Fibroblast of the aortic adventitia (primary cell): ENCODE measurements at regions not wholly inside any gene's neighbourhood (a gene's known extent, or its start where the extent isn't known, plus 50 kb on each side); places are given as distances from the start of the nearest gene placed in this dataset.

ENCODE experiments used
- DNase-seq: peaks from one replicate; pipeline ENCODE4 v3.0.0-alpha.2; 2010; ENCODE audit warnings: low read depth
- H3K4me3 ChIP-seq: 2 replicates; pipeline ENCODE4 v1.5.1; 2011; ENCODE audit warnings: low read depth, mild to moderate bottlenecking, control low read depth, low read length, moderate library complexity
- TF ChIP-seq, protein P1 (sequence below): IDR thresholded peaks from 2 replicates; pipeline ENCODE4 v1.5.1; 2011; ENCODE audit warnings: mild to moderate bottlenecking, low read length, control low read depth, inconsistent platforms; ENCODE audit not compliant: insufficient read depth

DNA sequence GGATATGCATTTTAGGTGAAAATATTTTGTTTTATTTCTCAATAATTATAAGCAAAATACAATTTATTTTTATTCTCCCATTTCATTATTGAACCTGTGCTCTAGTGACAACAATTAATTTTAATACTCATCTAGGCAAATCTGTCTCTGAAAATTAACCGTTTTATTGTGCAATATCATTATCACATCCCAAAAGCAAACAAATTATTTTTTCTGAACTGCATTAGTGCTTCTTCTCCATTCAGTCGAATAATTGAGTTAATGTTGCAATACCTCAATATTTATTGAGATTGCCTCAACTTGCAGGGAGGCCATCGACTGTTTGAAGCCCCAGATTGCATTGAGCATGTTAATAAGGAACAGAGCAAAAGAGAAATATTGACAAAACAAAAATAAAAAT lies 303.2 kb upstream of the LRFN5 start:
- H3K4me3 ChIP-seq: no peak overlapping the region
- no peak for DNase-seq

DNA sequence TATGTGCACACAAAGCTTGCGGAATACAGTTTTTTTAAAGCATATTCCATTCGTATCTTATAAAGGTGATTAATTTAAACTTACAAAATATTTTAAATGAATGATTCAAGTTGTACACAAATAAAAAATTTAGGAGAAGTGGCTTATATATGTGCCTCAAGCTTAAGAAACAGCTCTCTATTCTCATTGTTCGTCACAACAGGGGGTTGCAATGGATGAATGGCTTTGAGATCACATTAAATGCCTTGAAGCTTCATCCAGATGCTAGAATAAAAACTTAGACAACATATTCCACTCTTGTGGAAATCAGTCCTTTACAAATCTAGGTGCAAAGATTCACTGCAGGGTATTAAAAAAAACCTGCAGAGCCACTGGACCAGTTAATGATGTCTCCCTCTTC lies 303.9 kb upstream of the LRFN5 start:
- H3K4me3 ChIP-seq: no peak overlapping the region
- no peak for DNase-seq
- TF ChIP-seq, protein P1, sequence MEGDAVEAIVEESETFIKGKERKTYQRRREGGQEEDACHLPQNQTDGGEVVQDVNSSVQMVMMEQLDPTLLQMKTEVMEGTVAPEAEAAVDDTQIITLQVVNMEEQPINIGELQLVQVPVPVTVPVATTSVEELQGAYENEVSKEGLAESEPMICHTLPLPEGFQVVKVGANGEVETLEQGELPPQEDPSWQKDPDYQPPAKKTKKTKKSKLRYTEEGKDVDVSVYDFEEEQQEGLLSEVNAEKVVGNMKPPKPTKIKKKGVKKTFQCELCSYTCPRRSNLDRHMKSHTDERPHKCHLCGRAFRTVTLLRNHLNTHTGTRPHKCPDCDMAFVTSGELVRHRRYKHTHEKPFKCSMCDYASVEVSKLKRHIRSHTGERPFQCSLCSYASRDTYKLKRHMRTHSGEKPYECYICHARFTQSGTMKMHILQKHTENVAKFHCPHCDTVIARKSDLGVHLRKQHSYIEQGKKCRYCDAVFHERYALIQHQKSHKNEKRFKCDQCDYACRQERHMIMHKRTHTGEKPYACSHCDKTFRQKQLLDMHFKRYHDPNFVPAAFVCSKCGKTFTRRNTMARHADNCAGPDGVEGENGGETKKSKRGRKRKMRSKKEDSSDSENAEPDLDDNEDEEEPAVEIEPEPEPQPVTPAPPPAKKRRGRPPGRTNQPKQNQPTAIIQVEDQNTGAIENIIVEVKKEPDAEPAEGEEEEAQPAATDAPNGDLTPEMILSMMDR: no peak

More for the DNA sequence above, 303.2 kb upstream of the LRFN5 start:
- TF ChIP-seq, protein P1: no peak

DNA sequence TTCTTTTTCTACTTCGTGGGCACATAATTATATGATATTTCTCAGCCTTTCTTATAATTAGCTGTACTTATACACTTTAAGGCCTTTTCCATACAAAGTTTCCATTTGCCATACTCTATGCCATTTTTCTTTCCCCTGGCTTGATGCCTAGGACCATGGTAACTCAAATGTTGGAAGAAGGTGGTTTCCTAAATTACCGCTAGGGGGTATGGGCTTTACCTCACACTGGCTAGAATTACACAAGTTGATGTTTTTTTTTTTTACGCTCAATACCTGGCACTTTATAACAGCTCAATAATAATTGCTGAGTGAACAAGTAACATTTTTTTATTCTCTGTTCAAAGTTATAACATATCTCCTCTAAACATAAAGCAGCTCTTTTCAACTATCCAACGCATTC lies 306.8 kb upstream of the LRFN5 start:
- TF ChIP-seq, protein P1: no peak
- no peak for DNase-seq
- H3K4me3 ChIP-seq: no peak overlapping the region

DNA sequence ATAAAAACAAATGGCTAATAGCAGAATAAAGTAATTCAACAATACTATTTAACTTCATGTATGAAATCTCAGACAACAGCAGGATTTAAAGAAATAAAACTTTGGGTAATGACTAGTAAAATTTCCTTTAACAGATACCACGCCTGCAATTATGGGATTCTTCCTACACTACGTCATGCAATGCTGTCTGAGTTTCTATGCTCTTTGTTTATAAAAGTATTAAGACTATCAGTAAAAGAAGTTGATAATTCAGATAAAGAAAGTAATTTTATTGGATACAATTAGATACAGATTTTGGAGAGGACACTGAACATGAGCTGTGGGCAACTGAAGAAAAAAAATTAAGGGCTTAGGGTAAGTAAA lies 308.4 kb upstream of the LRFN5 start:
- DNase-seq: peak; percentile 0
- no peak overlapping the region for H3K4me3 ChIP-seq
- TF ChIP-seq, protein P1: no peak

DNA sequence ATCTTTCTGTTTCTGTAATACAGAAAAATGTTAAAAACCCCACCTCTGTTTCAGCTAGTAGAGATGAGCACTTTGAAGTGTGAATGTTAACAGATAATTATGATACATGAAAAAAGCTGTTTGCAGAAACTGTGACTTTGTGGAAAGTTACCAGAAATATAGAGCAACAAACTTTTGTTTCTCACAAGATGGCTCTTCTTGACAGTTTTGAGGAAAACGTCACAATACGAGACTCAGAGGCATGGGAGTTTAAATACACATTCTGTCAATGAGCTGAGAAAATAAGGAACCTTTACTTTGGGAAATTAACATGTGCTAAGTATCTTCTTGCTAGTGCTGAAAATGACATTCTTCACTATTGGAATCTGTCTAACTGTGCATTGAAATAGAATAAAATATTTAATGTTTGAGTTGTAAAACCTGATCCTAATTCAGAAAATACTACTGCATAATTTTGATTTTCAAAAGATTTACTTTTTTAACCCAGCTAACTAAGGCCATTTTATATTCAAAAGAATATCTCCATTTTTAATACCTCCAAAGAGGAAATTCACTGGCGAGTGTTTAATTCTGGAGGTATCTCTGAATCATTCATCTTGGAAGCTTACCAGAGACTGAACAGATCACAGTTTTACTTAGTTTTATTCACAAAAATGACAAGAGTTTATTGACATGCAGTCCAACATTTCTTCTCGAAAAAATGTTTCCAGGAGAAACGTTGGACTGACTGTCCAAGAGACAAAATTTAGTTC lies 308.9 kb upstream of the LRFN5 start:
- TF ChIP-seq, protein P1: no peak
- no peak overlapping the region for H3K4me3 ChIP-seq
- DNase-seq: no peak

DNA sequence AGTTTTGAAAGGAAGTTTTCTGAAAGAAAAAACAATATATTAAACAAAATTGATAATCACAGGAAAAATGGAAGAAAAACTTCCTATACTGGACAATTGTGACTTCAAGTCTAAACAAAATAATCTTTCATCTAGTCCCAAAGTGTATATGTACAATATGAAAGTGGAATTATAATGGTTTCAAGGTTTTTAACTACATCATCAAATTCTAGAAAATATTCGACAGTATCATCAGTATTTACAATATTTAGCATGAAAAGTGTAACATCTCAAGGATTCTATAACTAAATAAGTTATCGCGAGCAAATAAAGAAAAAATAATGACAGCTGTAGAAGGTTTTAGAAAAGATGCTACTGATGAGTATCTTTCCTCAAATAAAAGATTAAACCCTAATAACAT lies 310.9 kb upstream of the LRFN5 start:
- TF ChIP-seq, protein P1: no peak
- no peak overlapping the region for H3K4me3 ChIP-seq
- DNase-seq: no peak

DNA sequence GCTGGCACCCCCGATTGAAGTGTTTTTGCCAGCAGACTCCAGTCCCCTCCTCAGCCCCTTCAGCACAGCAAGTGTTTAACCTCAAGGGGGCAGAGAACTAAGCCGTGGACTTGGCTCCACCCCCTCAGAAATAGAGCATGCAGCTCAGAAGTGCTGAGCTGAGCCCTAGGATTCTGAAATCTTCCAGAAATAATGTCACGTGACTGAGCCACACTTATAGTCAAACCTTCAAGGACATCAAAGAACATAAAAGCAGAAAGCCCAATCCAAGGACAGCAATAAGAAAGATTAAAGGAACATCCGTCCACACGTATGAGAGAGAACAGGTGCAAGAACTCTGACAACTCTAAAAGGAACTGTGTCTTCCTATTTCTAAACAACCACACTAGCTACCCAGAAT lies 317.7 kb upstream of the LRFN5 start:
- TF ChIP-seq, protein P1: no peak
- DNase-seq: no peak
- no peak overlapping the region for H3K4me3 ChIP-seq
